Endodermal cell (in vitro differentiated cells): ENCODE measurements at regions not wholly inside any gene's neighbourhood (a gene's known extent, or its start where the extent isn't known, plus 50 kb on each side); places are given as distances from the start of the nearest gene placed in this dataset.
A peak's percentile ranks its signal among the peaks of the same experiment; 100 is the strongest.

ENCODE experiments used
- DNase-seq: peaks from one replicate; pipeline ENCODE4 v3.0.0-alpha.2; 2017
- H3K27ac ChIP-seq: 2 replicates; pipeline ENCODE4 v1.5.1; 2013; ENCODE audit warnings: mild to moderate bottlenecking, low read depth, low read length, moderate library complexity
- H3K27me3 ChIP-seq: 2 replicates; pipeline ENCODE4 v1.6.1; 2013; ENCODE audit warnings: mild to moderate bottlenecking, low read length, moderate library complexity; ENCODE audit not compliant: insufficient read depth, control insufficient read depth, poor library complexity, severe bottlenecking
- H3K36me3 ChIP-seq: 2 replicates; pipeline ENCODE4 v1.7.0; 2013; ENCODE audit warnings: mild to moderate bottlenecking, low read length, moderate library complexity; ENCODE audit not compliant: control insufficient read depth, insufficient read depth
- H3K4me1 ChIP-seq: one replicate; pipeline ENCODE4 v1.7.0; 2013; ENCODE audit warnings: low read length; ENCODE audit not compliant: control insufficient read depth, insufficient read depth
- H3K4me3 ChIP-seq: 2 replicates; pipeline ENCODE4 v1.5.1; 2013; ENCODE audit warnings: mild to moderate bottlenecking, low read length, moderate library complexity
- H3K9ac ChIP-seq: 2 replicates; pipeline ENCODE4 v1.6.1; 2013; ENCODE audit warnings: mild to moderate bottlenecking, low read length, moderate library complexity; ENCODE audit not compliant: poor library complexity, severe bottlenecking; ENCODE audit errors: extremely low read depth
- H3K9me3 ChIP-seq: 2 replicates; pipeline ENCODE4 v1.6.1; 2013; ENCODE audit warnings: mild to moderate bottlenecking, low read length, moderate library complexity; ENCODE audit not compliant: control insufficient read depth
- H3K27ac Mint-ChIP-seq: 2 replicates; pipeline ENCODE4 v1.8.0; 2020; ENCODE audit warnings: mixed read lengths
- H3K27me3 Mint-ChIP-seq: 2 replicates; pipeline ENCODE4 v1.8.0; 2021; ENCODE audit warnings: mild to moderate bottlenecking, mixed read lengths; ENCODE audit not compliant: insufficient read depth
- H3K36me3 Mint-ChIP-seq: 2 replicates; pipeline ENCODE4 v1.8.0; 2020; ENCODE audit warnings: low read depth, mixed read lengths
- H3K4me1 Mint-ChIP-seq: 2 replicates; pipeline ENCODE4 v1.8.0; 2020; ENCODE audit warnings: mixed read lengths
- H3K4me3 Mint-ChIP-seq: 2 replicates; pipeline ENCODE4 v1.8.0; 2020; ENCODE audit warnings: mild to moderate bottlenecking, moderate library complexity, mixed read lengths
- H3K9me3 Mint-ChIP-seq: 2 replicates; pipeline ENCODE4 v1.8.0; 2020; ENCODE audit warnings: mild to moderate bottlenecking, mixed read lengths
- WGBS, 2 experiments: methylation state at CpG; one replicate each; pipeline versions ENCODE4 v1.1.5 to v1.1.7; 2013; ENCODE audit warnings: missing lambda C conversion rate in 2 of 2, mixed read lengths in 1 of 2; ENCODE audit not compliant: insufficient coverage in 1 of 2, insufficient read length in 1 of 2; 5-methylcytosine and 5-hydroxymethylcytosine counted together
- TF ChIP-seq, protein P1 (sequence below): fragments of 200-600 bp; sonication (generic); conservative IDR thresholded peaks from 2 replicates; pipeline ENCODE4 v1.5.0; 2021; ENCODE audit warnings: antibody characterized with exemption, mild to moderate bottlenecking

DNA sequence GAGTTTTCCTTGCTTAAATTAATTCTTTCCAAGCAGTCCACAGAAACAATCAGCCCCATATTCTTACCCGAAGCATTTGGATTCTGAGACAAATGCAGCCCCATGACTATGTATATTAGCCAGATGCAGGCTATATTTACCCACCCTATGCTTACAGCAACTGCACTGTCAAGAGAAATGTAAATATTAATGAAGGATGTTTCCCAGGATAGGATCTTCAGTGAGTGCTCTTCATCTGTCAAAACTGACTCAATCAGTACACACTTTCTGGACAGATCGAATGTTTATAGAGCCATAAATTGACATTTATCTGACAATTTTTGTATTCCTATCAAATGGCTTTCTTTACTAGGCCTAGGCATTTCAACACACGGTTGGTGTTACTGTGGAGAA, 725.3 kb upstream of the SEMA6A start:
- H3K9me3 ChIP-seq: no peaks in the 10 kb centered on the region
- no peaks in the 10 kb centered on the region for H3K36me3 Mint-ChIP-seq
- TF ChIP-seq, protein P1, sequence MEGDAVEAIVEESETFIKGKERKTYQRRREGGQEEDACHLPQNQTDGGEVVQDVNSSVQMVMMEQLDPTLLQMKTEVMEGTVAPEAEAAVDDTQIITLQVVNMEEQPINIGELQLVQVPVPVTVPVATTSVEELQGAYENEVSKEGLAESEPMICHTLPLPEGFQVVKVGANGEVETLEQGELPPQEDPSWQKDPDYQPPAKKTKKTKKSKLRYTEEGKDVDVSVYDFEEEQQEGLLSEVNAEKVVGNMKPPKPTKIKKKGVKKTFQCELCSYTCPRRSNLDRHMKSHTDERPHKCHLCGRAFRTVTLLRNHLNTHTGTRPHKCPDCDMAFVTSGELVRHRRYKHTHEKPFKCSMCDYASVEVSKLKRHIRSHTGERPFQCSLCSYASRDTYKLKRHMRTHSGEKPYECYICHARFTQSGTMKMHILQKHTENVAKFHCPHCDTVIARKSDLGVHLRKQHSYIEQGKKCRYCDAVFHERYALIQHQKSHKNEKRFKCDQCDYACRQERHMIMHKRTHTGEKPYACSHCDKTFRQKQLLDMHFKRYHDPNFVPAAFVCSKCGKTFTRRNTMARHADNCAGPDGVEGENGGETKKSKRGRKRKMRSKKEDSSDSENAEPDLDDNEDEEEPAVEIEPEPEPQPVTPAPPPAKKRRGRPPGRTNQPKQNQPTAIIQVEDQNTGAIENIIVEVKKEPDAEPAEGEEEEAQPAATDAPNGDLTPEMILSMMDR: no peak
- no peak overlapping the region for H3K4me3 Mint-ChIP-seq
- 92 to 100% methylated on average over 1 to 3 of the region's 3 CpGs for WGBS, 2 experiments
- H3K27ac ChIP-seq: peak overlapping the region; percentile 66
- H3K4me3 ChIP-seq: no peak overlapping the region
- H3K4me1 ChIP-seq: no peaks in the 10 kb centered on the region
- H3K9ac ChIP-seq: no peak overlapping the region
- H3K36me3 ChIP-seq: no peaks in the 10 kb centered on the region
- H3K27me3 Mint-ChIP-seq: peaks cover 8% of the 10 kb centered on the region
- no peaks in the 10 kb centered on the region for H3K27me3 ChIP-seq
- peaks cover 3% of the 10 kb centered on the region for H3K9me3 Mint-ChIP-seq
- no peak for DNase-seq
- H3K27ac Mint-ChIP-seq: no peak overlapping the region
- peaks cover 11% of the 10 kb centered on the region for H3K4me1 Mint-ChIP-seq

DNA sequence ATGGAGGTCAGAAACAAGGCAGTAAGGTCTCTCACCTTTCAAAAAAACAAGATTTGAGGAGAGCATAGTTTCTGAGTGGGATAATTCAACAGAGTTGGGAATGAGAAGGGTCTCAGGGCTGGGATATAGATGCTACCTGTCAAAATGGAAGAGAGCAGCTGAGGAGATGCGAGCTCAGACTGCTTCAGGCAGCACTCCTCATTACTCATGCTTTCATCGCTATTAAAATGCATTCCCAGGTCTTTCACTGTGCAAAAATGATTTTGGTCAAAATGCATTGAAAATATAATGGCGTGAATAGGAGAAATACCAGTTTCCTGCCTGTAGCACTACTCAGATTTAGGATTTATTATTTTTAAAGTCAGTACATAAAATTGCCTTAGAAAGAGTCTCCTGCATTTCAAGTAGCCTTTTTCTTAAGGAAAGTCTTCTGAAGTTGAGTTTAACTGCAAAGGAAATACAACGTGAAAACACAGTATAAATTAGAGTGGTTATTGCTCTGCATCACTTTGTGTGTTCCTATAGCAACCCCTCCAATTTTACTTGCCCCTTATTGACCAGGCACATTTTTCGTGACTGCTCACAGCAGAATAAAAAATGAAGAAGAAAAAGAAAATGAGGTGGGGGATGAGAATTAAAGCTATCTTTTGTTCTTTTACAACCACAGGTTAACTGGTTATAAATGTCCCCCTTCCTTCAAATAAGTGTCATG, 724.8 kb upstream of the SEMA6A start:
- Mint-ChIP-seq H3K4me1 (peaks cover 11% of the 10 kb centered on the region), H3K27ac (no peak overlapping the region), H3K9me3 (peaks cover 6% of the 10 kb centered on the region), H3K4me3 (no peak overlapping the region), H3K36me3 (no peaks in the 10 kb centered on the region), H3K27me3 (peaks cover 8% of the 10 kb centered on the region)
- Histone ChIP-seq H3K4me1 (no peaks in the 10 kb centered on the region), H3K27ac (peak overlapping the region; percentile 54), H3K27me3 (no peaks in the 10 kb centered on the region), H3K9me3 (no peaks in the 10 kb centered on the region), H3K36me3 (no peaks in the 10 kb centered on the region), H3K9ac (no peak overlapping the region), H3K4me3 (no peak overlapping the region)
- WGBS, 2 experiments: 76 to 89% methylated on average over 2 to 5 of the region's 5 CpGs
- DNase-seq: no peak
- TF ChIP-seq, protein P1: no peak

DNA sequence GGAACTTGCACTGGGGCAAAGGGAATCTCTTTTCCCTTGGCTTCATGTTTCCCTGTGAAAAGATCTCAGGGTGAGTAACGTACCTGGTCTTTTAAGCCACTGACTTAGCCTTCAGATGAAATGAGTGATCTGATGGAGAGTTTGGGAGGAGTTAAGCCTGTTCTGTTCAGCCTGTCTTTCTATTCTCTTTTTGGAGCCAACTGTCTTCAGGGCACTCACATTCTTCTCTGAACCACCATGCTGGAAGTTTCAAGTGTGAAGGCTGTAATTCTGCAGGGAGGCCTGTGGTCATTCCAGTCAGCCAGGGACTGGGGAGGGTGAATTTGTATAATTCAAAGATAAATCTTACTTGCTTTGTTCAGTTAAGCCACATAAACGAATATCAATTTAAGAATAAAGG, 722.2 kb upstream of the SEMA6A start:
- Mint-ChIP-seq H3K4me3 (no peak overlapping the region), H3K36me3 (no peaks in the 10 kb centered on the region), H3K27me3 (peaks cover 14% of the 10 kb centered on the region), H3K27ac (no peak overlapping the region), H3K9me3 (peaks cover 17% of the 10 kb centered on the region), H3K4me1 (peaks cover 11% of the 10 kb centered on the region)
- DNase-seq: no peak
- 86% methylated on average over 2 of the region's 2 CpGs; no CpG with 5 or more reads in 1 of the 2 experiments for WGBS, 2 experiments
- H3K9me3 ChIP-seq: peaks cover 9% of the 10 kb centered on the region
- TF ChIP-seq, protein P1: no peak
- no peaks in the 10 kb centered on the region for H3K4me1 ChIP-seq
- no peak overlapping the region for H3K27ac ChIP-seq
- H3K36me3 ChIP-seq: no peaks in the 10 kb centered on the region
- H3K4me3 ChIP-seq: no peak overlapping the region
- H3K27me3 ChIP-seq: peaks cover 7% of the 10 kb centered on the region
- H3K9ac ChIP-seq: no peak overlapping the region
